MV-4-11 (cell line): ENCODE measurements at regions not wholly inside any gene's neighbourhood (a gene's known extent, or its start where the extent isn't known, plus 50 kb on each side); places are given as distances from the start of the nearest gene placed in this dataset.

Experiments
- DNase-seq: peaks from one replicate; lab custom pipeline; 2025; lab: John Stamatoyannopoulos, UW

DNA sequence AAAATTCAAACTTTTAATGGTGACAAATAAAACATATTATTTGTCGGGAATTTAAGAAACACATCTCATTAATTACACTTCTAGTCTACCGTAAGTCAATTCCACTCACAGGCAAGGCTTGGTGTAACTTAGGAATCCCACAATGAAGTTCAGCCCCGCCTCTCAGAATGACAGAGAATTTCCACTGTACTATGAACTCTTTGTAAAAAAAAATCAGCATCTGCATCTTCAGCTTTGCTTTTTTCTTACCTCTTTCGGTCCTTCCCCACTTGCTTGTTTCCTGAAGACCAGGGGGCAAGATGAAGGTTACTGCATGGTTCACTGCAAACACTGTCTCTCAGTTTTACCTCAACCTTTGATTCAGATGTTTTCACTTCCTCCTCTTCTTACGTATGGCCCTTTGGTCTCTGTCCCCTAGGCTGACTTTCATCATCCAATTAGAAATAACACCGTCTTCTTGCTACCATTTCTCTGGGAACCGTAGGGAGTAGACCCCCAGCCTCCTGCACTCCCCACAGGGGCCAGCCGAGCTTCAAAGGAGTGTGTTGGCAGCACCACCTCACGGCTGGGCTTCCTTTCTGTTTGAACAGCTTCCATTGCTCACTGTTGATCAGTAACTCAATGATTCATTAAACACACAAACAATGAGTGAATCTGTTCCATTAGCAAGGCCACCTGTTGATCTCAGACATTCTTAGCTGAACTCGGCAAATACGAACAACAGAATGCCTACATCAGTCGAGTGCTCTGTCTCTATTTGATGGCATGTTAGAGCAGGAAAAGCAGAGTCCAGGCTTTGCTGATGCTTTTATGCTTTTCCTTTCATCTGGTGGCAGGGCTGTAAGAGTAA, 343.0 kb downstream of the BMP4 start:
- DNase-seq = no peak

DNA sequence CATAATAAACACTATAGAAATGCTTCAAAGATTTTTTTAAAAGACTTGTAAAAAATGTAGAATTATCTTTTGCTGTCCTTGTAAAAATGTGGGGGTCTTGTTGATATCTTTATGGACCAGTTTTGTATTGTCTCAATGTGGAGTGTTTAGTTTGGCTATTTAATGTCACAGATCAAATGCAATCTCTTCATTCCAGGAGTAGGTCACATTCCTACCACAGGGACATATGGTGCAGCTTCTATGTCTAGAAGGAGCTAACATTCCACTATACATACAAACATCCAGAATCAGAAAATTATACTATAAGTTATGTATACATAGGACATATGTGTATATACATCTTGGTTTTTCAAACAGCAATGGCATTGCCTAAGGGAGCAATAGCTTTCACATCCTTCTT, 345.7 kb downstream of the BMP4 start:
- no peak for DNase-seq

DNA sequence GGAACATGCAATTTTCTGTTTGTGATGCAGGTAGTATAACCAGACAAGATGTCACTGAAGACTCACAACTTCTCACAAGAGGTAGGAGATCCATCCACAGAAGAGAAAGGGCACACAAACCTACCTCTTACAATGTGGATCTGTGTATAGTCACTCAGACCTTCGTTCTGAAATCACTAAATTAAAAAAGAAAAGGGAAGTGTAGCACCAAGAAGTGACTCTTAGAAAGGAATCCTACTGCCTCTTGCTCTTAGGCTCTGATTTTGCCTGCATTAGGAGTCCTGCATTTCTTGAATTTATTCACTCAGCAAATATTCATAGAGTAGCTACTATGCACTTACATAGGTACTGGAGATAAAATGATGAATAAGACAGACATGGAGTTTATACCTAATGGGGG, 347.6 kb downstream of the BMP4 start:
- no peak for DNase-seq

- DNase-seq = no peak
Measured at GRCh38 chr14:53608369-53608768, 348.3 kb downstream of the BMP4 start.

DNA sequence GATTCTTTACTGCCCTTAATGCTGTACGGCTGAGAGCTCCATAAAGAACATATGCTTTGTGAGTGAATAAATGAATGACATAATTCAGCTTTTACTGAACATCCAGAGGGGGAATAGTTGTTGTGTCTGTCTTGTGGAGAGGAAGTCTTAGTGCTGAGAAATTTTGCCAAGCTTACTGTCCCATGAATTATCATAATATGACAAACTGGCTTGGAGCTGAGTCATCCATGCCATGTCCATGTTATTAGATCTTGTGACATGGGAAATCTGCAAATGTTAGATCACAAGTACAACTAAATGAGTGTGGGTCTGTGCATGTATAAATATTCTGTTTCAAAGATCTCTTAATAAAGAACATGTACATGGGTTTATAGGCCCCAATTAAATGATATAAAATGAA, 350.4 kb downstream of the BMP4 start:
- no peak for DNase-seq

DNA sequence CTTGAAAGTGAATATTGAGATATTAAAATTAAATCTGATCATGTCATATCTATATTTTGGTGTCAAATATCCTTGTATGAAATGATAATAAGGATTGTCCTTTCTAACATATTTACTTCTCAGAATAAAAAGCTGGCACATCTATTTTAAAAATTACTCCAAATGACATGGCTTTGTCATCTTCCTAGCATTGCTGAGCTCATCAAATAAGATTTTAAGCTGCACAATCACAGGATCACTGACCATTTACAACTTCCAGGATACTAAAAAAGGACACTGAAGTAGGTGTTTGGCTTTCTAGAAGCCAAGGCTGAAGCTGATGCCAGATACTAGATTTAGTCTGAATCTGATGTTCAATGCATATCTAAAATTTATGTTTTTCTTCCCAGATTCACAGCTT, 351.1 kb downstream of the BMP4 start:
- DNase-seq = no peak

GRCh38 chr14:53603994-53604393, 352.6 kb downstream of the BMP4 start:
- no peak for DNase-seq

DNA sequence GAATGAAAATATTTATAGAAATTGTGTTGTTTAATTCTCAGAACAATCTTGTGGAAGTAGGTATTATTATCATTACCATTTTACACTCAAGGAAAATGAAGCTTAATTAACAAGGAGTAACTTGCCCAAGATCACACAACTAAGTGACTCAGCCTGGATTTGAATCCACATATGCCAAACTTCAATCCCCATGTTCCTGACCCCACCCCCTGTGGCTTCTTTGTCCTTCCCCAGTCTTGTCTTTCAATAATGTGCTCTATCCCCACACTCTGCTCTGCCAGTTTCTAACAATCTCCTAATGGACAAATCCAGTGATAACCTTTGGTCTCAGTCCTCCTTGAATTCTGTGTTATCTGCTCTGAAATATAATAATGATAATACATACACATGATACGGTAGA, 355.2 kb downstream of the BMP4 start:
- DNase-seq = no peak

- DNase-seq = no peak
Measured at GRCh38 chr14:53599221-53599945, 357.2 kb downstream of the BMP4 start.

DNA sequence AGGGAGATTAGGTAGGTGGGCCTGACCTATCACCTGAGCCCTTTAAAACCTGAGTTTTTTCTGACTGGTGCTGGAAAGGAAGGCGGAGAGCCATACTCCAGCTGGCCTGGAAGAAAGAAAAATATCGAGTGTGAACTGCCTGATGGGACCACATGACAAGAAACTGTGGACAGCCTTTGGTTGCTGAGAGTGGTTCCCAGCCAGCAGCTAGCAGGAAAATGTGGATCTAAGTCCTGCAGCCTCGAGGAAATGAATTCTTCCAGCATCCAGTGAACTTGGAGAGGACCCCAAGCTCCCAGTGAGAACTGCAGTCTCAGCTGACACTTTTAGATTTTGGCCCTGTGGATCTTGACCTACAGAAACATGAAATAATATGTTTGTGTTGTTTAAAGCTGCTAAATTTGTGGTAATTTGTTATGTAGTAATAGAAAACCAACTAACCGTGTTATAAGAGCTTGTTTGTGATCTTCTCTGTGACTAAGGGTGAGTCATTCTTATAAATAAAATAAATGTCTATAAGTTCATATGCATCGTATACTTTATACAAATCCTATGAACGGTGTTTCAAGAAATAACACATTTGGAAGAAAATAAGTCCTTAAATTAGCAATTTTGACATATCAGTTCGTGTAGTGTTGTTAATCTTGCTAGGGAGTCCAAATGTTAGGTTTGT, 359.6 kb downstream of the BMP4 start:
- no peak for DNase-seq

DNA sequence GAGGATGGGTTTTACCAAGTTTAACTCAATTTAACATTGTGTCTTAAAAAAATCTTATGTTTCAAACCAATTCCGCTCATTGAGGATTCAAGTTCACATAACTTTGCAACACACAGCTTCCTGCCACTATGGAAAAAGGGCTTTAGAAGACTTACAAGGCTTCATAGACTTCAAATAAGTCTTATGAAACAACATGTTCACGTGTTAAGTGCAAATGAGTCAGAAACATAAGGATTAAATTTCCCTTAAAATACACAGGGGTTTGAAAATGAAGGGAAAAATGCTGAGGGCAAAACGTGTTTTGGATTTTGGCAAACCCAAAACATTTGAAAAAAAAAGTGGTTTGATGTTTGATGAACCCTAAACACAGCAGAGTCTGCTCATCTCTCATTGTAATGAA, 364.8 kb downstream of the BMP4 start:
- no peak for DNase-seq

DNA sequence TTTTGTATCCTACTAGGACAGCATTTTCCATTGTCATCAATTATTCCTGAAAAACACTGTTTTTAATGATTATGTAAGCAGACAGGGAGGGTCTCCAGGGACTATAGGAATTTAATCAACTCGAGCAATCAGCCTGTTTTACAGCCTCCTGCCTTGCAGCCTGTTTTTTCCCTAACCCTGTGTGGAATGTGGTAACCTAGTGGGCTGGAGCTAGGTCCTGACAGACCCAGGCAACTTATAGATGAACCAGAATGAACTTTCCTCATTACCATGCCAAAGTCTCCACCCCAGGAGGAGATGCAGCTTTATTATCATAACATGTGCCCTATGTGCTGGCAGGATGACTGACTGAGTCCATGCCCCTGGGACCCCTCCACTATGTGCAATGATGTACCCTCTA, 375.1 kb downstream of the BMP4 start:
- no peak for DNase-seq

DNA sequence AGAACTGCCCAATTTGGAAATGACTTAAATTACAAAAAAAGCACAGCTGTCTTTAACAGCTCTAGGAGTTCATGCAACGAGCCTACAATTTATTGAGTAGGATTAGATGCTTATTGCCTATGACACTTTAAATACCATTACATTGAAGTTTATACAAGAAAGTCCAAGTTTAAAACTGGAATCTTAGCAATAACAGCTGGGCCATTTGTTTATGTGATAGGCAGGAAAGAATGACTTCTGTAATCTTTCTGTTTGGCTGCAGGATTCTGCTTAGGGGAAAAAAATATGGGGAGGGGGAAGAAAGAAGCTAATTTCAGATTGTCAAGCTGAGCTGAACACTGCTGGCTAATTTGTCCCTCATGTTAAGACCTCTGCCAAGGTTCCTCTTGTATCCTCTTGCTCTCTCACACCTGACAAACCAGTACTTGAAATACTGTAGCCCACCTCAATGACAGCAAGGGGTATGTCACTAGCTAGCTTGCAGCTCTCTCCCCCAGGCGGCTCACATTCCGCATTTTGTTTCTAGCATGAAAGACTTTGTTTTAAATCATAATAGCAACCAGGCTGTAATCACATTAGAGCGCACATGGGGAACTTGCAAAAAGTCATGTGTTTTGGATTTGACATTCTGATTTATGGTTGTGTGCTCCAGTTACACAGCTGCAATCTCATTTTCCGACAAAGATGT, 384.8 kb downstream of the BMP4 start:
- DNase-seq = no peak

DNA sequence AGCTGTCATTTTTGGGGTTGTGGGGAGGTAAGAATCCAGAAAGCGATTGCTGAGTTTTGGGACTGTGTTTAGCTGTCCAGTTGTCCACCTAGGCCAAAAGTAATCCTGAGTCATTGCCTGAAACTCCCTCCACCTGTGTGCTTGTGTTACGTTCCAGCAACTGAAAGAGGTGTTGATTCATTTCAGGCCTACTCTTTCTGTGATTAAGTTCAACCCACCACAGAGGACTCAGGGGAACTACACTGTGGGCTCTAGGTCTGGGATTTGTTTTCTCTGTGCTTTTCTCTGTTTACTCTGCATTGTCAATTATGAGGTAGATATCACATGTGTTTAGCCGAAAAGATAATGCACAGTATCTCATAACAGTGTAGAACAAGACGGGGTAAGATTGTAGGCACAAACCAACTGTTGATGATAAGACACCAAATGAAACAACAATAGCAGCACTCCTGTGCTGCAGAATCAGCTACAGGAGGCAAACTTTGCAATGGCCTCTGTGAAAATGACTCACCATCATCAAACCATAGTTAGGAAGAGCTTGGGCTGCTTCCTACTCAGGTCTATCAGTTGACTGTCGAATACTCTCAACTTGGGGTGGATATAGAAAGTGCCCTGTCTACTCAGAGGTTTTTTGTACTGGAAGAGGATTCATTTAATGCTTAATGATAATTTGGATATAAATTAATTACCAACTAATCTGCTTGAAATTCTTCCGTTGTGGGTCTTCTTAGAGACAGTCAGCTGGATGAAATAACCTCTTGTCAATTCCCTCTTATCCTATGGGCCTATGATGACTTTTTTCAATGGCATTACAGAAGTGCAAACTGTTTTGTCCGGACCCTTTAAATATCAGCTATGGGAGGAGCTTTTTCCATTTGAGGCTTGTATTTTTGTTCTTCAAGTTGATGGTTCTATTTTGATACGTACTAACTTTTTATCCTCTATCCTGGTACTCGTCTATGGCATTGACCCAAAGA, 385.9 kb downstream of the BMP4 start:
- DNase-seq = no peak

DNA sequence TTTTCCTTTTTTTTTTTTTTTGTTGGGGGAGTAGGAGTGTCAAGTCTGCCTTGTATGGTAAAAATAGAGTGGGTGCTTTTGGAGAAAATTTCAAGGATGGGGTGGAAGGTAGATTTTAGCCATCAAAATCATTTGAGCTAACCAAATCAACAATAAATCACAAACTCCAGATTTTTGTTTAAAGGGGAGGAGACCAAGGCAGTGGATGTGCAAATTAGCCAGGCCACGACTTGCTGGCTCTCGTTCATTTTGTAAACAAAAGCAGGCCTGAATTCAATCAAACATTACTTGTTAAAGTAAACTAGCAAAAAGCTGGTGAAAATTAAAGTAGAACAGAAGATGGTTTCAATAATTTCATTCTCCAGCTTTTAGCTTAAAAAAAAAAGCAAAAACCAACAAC, 387.2 kb downstream of the BMP4 start:
- no peak for DNase-seq

- DNase-seq = no peak
Measured at GRCh38 chr14:53567236-53567780, 389.3 kb downstream of the BMP4 start.

DNA sequence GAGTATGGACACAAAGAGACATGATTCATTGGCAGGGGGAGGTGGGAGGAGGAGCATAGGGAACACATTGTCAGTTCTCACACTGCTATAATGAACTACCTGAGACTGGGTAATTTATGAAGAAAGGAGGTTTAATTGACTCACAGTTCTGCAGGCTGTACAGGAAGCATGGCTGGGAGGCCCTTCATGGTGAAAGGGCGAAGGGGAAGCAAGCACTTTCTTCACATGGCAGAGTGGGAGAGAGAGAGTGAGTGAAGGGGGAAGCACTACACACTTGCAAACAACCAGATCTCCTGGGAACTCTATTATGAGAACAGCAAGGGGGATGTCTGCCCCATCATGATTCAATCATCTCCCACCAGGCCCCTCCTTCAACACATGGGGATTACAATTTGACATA, 391.8 kb downstream of the BMP4 start:
- peak; percentile 1 for DNase-seq

GRCh38 chr14:53563628-53564027, 393.0 kb downstream of the BMP4 start:
- DNase-seq = no peak

- no peak for DNase-seq
Measured at GRCh38 chr14:53553221-53553620, 400.1 kb upstream of the DDHD1 start.

- DNase-seq = no peak
Measured at GRCh38 chr14:53551862-53552261, 398.7 kb upstream of the DDHD1 start.

DNA sequence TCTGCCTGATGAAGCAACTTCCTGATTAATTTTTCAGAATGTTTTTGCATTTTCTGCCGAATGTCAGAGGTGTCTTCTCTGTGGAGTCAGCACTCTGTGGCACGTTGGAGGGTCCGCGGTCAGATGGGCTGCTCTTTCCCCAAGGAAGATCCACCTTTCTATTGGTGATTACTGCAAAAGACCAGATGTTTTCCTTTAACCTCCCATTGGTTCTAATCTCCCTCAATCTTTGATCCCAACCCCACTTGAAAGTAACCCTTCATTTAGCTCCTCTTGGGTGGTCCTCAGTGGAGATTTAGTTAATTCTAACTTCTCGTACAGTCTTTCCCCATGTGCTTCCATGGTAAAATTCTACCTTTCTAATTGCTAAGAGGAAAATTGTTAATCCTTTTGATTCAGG, 397.7 kb upstream of the DDHD1 start:
- no peak for DNase-seq
